ENCODE measurements at regions not wholly inside any gene's neighbourhood (a gene's known extent, or its start where the extent isn't known, plus 50 kb on each side); places are given as distances from the start of the nearest gene placed in this dataset.

- TF ChIP-seq, protein P1, sequence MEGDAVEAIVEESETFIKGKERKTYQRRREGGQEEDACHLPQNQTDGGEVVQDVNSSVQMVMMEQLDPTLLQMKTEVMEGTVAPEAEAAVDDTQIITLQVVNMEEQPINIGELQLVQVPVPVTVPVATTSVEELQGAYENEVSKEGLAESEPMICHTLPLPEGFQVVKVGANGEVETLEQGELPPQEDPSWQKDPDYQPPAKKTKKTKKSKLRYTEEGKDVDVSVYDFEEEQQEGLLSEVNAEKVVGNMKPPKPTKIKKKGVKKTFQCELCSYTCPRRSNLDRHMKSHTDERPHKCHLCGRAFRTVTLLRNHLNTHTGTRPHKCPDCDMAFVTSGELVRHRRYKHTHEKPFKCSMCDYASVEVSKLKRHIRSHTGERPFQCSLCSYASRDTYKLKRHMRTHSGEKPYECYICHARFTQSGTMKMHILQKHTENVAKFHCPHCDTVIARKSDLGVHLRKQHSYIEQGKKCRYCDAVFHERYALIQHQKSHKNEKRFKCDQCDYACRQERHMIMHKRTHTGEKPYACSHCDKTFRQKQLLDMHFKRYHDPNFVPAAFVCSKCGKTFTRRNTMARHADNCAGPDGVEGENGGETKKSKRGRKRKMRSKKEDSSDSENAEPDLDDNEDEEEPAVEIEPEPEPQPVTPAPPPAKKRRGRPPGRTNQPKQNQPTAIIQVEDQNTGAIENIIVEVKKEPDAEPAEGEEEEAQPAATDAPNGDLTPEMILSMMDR (IDR thresholded peaks at IDR 0.05; ENCODE audit: low read depth, low read length) = no peak
- Histone ChIP-seq H3K9me3 (no peaks in the 10 kb centered on the region), H3K27me3 (peaks cover 4% of the 10 kb centered on the region; the same call in 1 of the 2 replicates), H3K4me1 (no peaks in the 10 kb centered on the region), H3K4me3 (ENCODE audit: low read depth, low read length) (no peak overlapping the region), H3K36me3 (no peaks in the 10 kb centered on the region)
- no peak for DNase-seq
Observed at GRCh38 chr2:239898292-239898925, 126.7 kb downstream of the NDUFA10 start.

- no peaks in the 10 kb centered on the region for H3K9me3 ChIP-seq
- DNase-seq = no peak
- no peak overlapping the region for H3K4me3 ChIP-seq (ENCODE audit: low read depth, low read length)
- peaks cover 4% of the 10 kb centered on the region; the same call in 1 of the 2 replicates for H3K27me3 ChIP-seq
- TF ChIP-seq, protein P1 (IDR thresholded peaks at IDR 0.05; ENCODE audit: low read depth, low read length) = no peak
- H3K36me3 ChIP-seq = no peaks in the 10 kb centered on the region
- H3K4me1 ChIP-seq = no peaks in the 10 kb centered on the region
Observed at GRCh38 chr2:239897596-239898235, 127.4 kb downstream of the NDUFA10 start.

- no peaks in the 10 kb centered on the region for H3K9me3 ChIP-seq
- no peaks in the 10 kb centered on the region for H3K36me3 ChIP-seq
- no peaks in the 10 kb centered on the region for H3K4me1 ChIP-seq
- 0 out of 2 replicates have a peak, but pooled peaks cover 4% of the 10 kb centered on the region for H3K27me3 ChIP-seq
- TF ChIP-seq, protein P1 (IDR thresholded peaks at IDR 0.05; ENCODE audit: low read depth, low read length) = no peak
- no peak for DNase-seq
- no peak overlapping the region for H3K4me3 ChIP-seq (ENCODE audit: low read depth, low read length)
Observed at GRCh38 chr2:239896075-239896474, 129.1 kb downstream of the NDUFA10 start.

GRCh38 chr2:239895669-239896068, 129.5 kb downstream of the NDUFA10 start:
- Histone ChIP-seq H3K4me3 (ENCODE audit: low read depth, low read length) (no peak overlapping the region), H3K36me3 (no peaks in the 10 kb centered on the region), H3K4me1 (no peaks in the 10 kb centered on the region), H3K9me3 (no peaks in the 10 kb centered on the region), H3K27me3 (0 out of 2 replicates have a peak, but pooled peaks cover 4% of the 10 kb centered on the region)
- TF ChIP-seq, protein P1 (IDR thresholded peaks at IDR 0.05; ENCODE audit: low read depth, low read length) = no peak
- DNase-seq = no peak

GRCh38 chr2:239895116-239895515, 130.0 kb downstream of the NDUFA10 start:
- Histone ChIP-seq H3K4me1 (no peaks in the 10 kb centered on the region), H3K36me3 (no peaks in the 10 kb centered on the region), H3K4me3 (ENCODE audit: low read depth, low read length) (no peak overlapping the region), H3K9me3 (no peaks in the 10 kb centered on the region), H3K27me3 (0 out of 2 replicates have a peak, but pooled peaks cover 4% of the 10 kb centered on the region)
- DNase-seq = no peak
- TF ChIP-seq, protein P1 (IDR thresholded peaks at IDR 0.05; ENCODE audit: low read depth, low read length) = no peak

DNA sequence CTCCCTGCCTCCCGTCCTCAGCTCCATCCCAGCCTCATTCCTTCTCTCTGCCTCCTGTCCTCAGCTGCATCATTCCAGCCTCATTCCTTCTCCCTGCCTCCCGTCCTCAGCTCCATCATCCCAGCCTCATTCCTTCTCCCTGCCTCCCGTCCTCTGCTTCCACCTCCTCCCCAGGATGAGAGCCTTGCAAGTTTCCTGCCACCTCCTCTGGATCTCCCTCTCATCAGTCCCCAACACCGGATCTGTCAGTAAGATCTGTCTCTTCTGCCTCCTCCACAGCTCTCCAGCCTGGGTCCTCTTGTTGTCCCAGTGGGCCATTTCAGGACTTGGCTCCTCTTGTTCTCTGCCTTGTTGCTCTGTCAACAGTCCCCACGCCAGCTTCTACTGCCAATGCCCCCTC, 130.9 kb downstream of the NDUFA10 start:
- Histone ChIP-seq H3K27me3 (0 out of 2 replicates have a peak, but pooled peaks cover 4% of the 10 kb centered on the region), H3K36me3 (no peaks in the 10 kb centered on the region), H3K4me3 (ENCODE audit: low read depth, low read length) (no peak overlapping the region), H3K4me1 (no peaks in the 10 kb centered on the region), H3K9me3 (no peaks in the 10 kb centered on the region)
- no peak for DNase-seq
- TF ChIP-seq, protein P1 (IDR thresholded peaks at IDR 0.05; ENCODE audit: low read depth, low read length) = no peak
